ENCODE measurements at regions not wholly inside any gene's neighbourhood (a gene's known extent, or its start where the extent isn't known, plus 50 kb on each side); places are given as distances from the start of the nearest gene placed in this dataset.

GRCh38 chr9:79939819-79940218, 368.1 kb downstream of the TLE4 start:
- no peaks in the 10 kb centered on the region for H4K20me1 ChIP-seq (ENCODE audit: low read depth, low read length)
- H3K9me3 ChIP-seq (ENCODE audit: insufficient read depth, low read length): no peaks in the 10 kb centered on the region
- H3K27me3 ChIP-seq (ENCODE audit: low read length): no peaks in the 10 kb centered on the region
- H3K36me3 ChIP-seq (ENCODE audit: low read length): no peaks in the 10 kb centered on the region
- no peak overlapping the region for H3K4me3 ChIP-seq (ENCODE audit: insufficient read depth, low read length, poor library complexity, severe bottlenecking)
- no peak overlapping the region for H3K9ac ChIP-seq (ENCODE audit: low read length)
- no peak overlapping the region for H2AFZ ChIP-seq (ENCODE audit: low read depth, low read length, severe bottlenecking)
- H3K27ac ChIP-seq (ENCODE audit: low read depth, low read length): no peak overlapping the region
- H3K79me2 ChIP-seq (ENCODE audit: insufficient read depth, low read length): no peaks in the 10 kb centered on the region
- TF ChIP-seq CTCF (IDR thresholded peaks at IDR 0.05; ENCODE audit: insufficient read depth, low read length, poor library complexity, severe bottlenecking) (no peak), EZH2phosphoT487 (conservative IDR thresholded peaks at IDR 0.05; ENCODE audit: low read length) (no peak)
- H3K4me2 ChIP-seq (ENCODE audit: low read depth, low read length, poor library complexity, severe bottlenecking): no peak overlapping the region
- H3K9me2 ChIP-seq (replicated peaks; ENCODE audit: insufficient read depth, low read length): no peaks in the 10 kb centered on the region
- no peaks in the 10 kb centered on the region for H3F3A ChIP-seq (ENCODE audit: insufficient read depth)

DNA sequence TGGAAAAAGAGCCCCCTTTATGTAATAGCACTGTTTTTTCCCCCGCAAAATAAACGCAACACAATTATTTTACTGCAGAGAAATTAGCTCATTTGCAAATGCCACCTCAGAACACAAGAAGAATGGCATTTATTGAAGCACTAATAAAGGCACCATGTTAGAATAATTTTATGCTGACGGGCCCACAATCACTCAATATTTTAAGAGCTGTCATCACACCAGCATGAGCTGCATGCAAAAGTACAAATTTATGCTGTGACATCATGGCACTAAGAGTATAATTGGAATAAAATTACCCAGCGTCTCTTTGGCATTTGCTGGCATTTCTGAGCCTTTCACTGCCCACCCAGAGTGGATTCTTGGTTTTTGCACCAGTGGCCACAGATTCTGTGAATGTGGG, 364.6 kb downstream of the TLE4 start:
- no peaks in the 10 kb centered on the region for H3F3A ChIP-seq (ENCODE audit: insufficient read depth)
- H3K79me2 ChIP-seq (ENCODE audit: insufficient read depth, low read length): no peaks in the 10 kb centered on the region
- H3K9me3 ChIP-seq (ENCODE audit: insufficient read depth, low read length): no peaks in the 10 kb centered on the region
- H3K9me2 ChIP-seq (replicated peaks; ENCODE audit: insufficient read depth, low read length): no peaks in the 10 kb centered on the region
- no peak overlapping the region for H3K4me2 ChIP-seq (ENCODE audit: low read depth, low read length, poor library complexity, severe bottlenecking)
- H3K27me3 ChIP-seq (ENCODE audit: low read length): no peaks in the 10 kb centered on the region
- TF ChIP-seq EZH2phosphoT487 (conservative IDR thresholded peaks at IDR 0.05; ENCODE audit: low read length) (no peak), CTCF (IDR thresholded peaks at IDR 0.05; ENCODE audit: insufficient read depth, low read length, poor library complexity, severe bottlenecking) (no peak)
- no peak overlapping the region for H3K4me3 ChIP-seq (ENCODE audit: insufficient read depth, low read length, poor library complexity, severe bottlenecking)
- no peaks in the 10 kb centered on the region for H3K36me3 ChIP-seq (ENCODE audit: low read length)
- H2AFZ ChIP-seq (ENCODE audit: low read depth, low read length, severe bottlenecking): no peak overlapping the region
- no peaks in the 10 kb centered on the region for H4K20me1 ChIP-seq (ENCODE audit: low read depth, low read length)
- H3K9ac ChIP-seq (ENCODE audit: low read length): no peak overlapping the region
- H3K27ac ChIP-seq (ENCODE audit: low read depth, low read length): no peak overlapping the region

- no peaks in the 10 kb centered on the region for H3K9me2 ChIP-seq (replicated peaks; ENCODE audit: insufficient read depth, low read length)
- H2AFZ ChIP-seq (ENCODE audit: low read depth, low read length, severe bottlenecking): no peak overlapping the region
- H3K4me3 ChIP-seq (ENCODE audit: insufficient read depth, low read length, poor library complexity, severe bottlenecking): no peak overlapping the region
- H3K9ac ChIP-seq (ENCODE audit: low read length): no peak overlapping the region
- no peak for TF ChIP-seq CTCF (IDR thresholded peaks at IDR 0.05; ENCODE audit: insufficient read depth, low read length, poor library complexity, severe bottlenecking)
- TF ChIP-seq EZH2phosphoT487 (conservative IDR thresholded peaks at IDR 0.05; ENCODE audit: low read length): no peak
- no peaks in the 10 kb centered on the region for H3K27me3 ChIP-seq (ENCODE audit: low read length)
- H3K9me3 ChIP-seq (ENCODE audit: insufficient read depth, low read length): no peaks in the 10 kb centered on the region
- H3F3A ChIP-seq (ENCODE audit: insufficient read depth): no peaks in the 10 kb centered on the region
- no peaks in the 10 kb centered on the region for H4K20me1 ChIP-seq (ENCODE audit: low read depth, low read length)
- no peaks in the 10 kb centered on the region for H3K36me3 ChIP-seq (ENCODE audit: low read length)
- H3K27ac ChIP-seq (ENCODE audit: low read depth, low read length): no peak overlapping the region
- no peaks in the 10 kb centered on the region for H3K79me2 ChIP-seq (ENCODE audit: insufficient read depth, low read length)
- no peak overlapping the region for H3K4me2 ChIP-seq (ENCODE audit: low read depth, low read length, poor library complexity, severe bottlenecking)
These were observed 357.5 kb downstream of the TLE4 start for GRCh38 chr9:79929285-79929684.
